ENCODE measurements at regions not wholly inside any gene's neighbourhood (a gene's known extent, or its start where the extent isn't known, plus 50 kb on each side); places are given as distances from the start of the nearest gene placed in this dataset.

GRCh38 chr7:1361016-1361755, 98.1 kb downstream of the MICALL2 start:
- peaks cover 3 to 27% (median 10%) of the 10 kb centered on the region in 7 donors for H3K9me3 Mint-ChIP-seq
- no peaks in the 10 kb centered on the region for H3K4me1 Mint-ChIP-seq
- intact Hi-C loops (cut with micrococcal nuclease), result no loop called here
- no peaks in the 10 kb centered on the region for H3K36me3 Mint-ChIP-seq
- peaks cover 6 to 22% of the 10 kb centered on the region in 2 donors for H3K9me3 ChIP-seq (replicated peaks in 1 of 2; ENCODE audit: control insufficient read depth in 1 of 2, insufficient read depth in 1 of 2, low read length in 2 of 2)
- H3K27me3 Mint-ChIP-seq (ENCODE audit: low read depth in 3 of 3), result peaks cover 6 to 8% (median 7%) of the 10 kb centered on the region in 3 donors
- no peaks in the 10 kb centered on the region for H3K36me3 ChIP-seq (replicated peaks in 1 of 2; ENCODE audit: control insufficient read depth in 1 of 2, insufficient read depth in 2 of 2, low read length in 2 of 2)
- H3K9ac ChIP-seq (ENCODE audit: insufficient read depth, low read length, poor library complexity, severe bottlenecking), result no peak overlapping the region
- H3K27me3 ChIP-seq (ENCODE audit: control insufficient read depth in 2 of 2, insufficient read depth in 2 of 2, low read length in 2 of 2), result no peaks in the 10 kb centered on the region
- H3K4me3 Mint-ChIP-seq, result no peak overlapping the region
- H3K4me2 ChIP-seq (replicated peaks; ENCODE audit: extremely low read depth, low read length, poor library complexity, severe bottlenecking), result no peak overlapping the region
- no peak overlapping the region for H3K27ac ChIP-seq (ENCODE audit: low read depth in 1 of 2, low read length in 2 of 2)
- no peak for TF ChIP-seq CTCF (IDR thresholded peaks at IDR 0.05)
- 93% methylated on average over 10 of the region's 14 CpGs for WGBS (ENCODE audit: insufficient coverage)
- H3K4me3 ChIP-seq (replicated peaks in 1 of 3; ENCODE audit: low read depth in 2 of 3, low read length in 3 of 3), result no peak overlapping the region
- no peak overlapping the region for H2AFZ ChIP-seq (ENCODE audit: insufficient read depth, low read depth, low read length, poor library complexity, severe bottlenecking)
- H4K20me1 ChIP-seq (ENCODE audit: insufficient read depth, low read length), result no peaks in the 10 kb centered on the region
- DNase-seq, result no peak
- no peaks in the 10 kb centered on the region for H3K79me2 ChIP-seq (ENCODE audit: insufficient read depth, low read length)
- no peak overlapping the region for H3K27ac Mint-ChIP-seq
- H3K4me1 ChIP-seq (ENCODE audit: control insufficient read depth in 1 of 2, insufficient read depth in 2 of 2, low read length in 2 of 2), result no peaks in the 10 kb centered on the region

- intact Hi-C loops (cut with micrococcal nuclease), result no loop called here
- no peak for TF ChIP-seq CTCF (IDR thresholded peaks at IDR 0.05)
Measured at GRCh38 chr7:1361756-1362125, 97.5 kb downstream of the MICALL2 start.

More at GRCh38 chr7:1361756-1362125, 97.5 kb downstream of the MICALL2 start:
- peaks cover 3 to 28% (median 11%) of the 10 kb centered on the region in 7 donors for H3K9me3 Mint-ChIP-seq
- 80% methylated on average over 8 of the region's 13 CpGs for WGBS (ENCODE audit: insufficient coverage)
- no peak for DNase-seq
- Histone ChIP-seq H3K27ac (ENCODE audit: low read depth in 1 of 2, low read length in 2 of 2) (no peak overlapping the region), H3K36me3 (replicated peaks in 1 of 2; ENCODE audit: control insufficient read depth in 1 of 2, insufficient read depth in 2 of 2, low read length in 2 of 2) (no peaks in the 10 kb centered on the region), H3K27me3 (ENCODE audit: control insufficient read depth in 2 of 2, insufficient read depth in 2 of 2, low read length in 2 of 2) (no peaks in the 10 kb centered on the region), H3K79me2 (ENCODE audit: insufficient read depth, low read length) (no peaks in the 10 kb centered on the region), H3K9me3 (replicated peaks in 1 of 2; ENCODE audit: control insufficient read depth in 1 of 2, insufficient read depth in 1 of 2, low read length in 2 of 2) (peaks cover 6 to 23% of the 10 kb centered on the region in 2 donors), H3K4me2 (replicated peaks; ENCODE audit: extremely low read depth, low read length, poor library complexity, severe bottlenecking) (no peak overlapping the region), H3K4me3 (replicated peaks in 1 of 3; ENCODE audit: low read depth in 2 of 3, low read length in 3 of 3) (no peak overlapping the region), H3K4me1 (ENCODE audit: control insufficient read depth in 1 of 2, insufficient read depth in 2 of 2, low read length in 2 of 2) (no peaks in the 10 kb centered on the region), H2AFZ (ENCODE audit: insufficient read depth, low read depth, low read length, poor library complexity, severe bottlenecking) (no peak overlapping the region), H4K20me1 (ENCODE audit: insufficient read depth, low read length) (no peaks in the 10 kb centered on the region), H3K9ac (ENCODE audit: insufficient read depth, low read length, poor library complexity, severe bottlenecking) (no peak overlapping the region)
- H3K36me3 Mint-ChIP-seq, result no peaks in the 10 kb centered on the region
- H3K27ac Mint-ChIP-seq, result no peak overlapping the region
- no peak overlapping the region for H3K4me3 Mint-ChIP-seq
- peaks cover 7 to 13% (median 7%) of the 10 kb centered on the region in 3 donors for H3K27me3 Mint-ChIP-seq (ENCODE audit: low read depth in 3 of 3)
- no peaks in the 10 kb centered on the region for H3K4me1 Mint-ChIP-seq

All from CD14-positive monocyte (primary cell).